Effector memory CD8-positive, alpha-beta T cell (primary cell): ENCODE measurements at regions not wholly inside any gene's neighbourhood (a gene's known extent, or its start where the extent isn't known, plus 50 kb on each side); places are given as distances from the start of the nearest gene placed in this dataset.
"Not testable (repeated sequence)": the region's sequence is repeated elsewhere in the genome, so short reads cannot be mapped to it uniquely, and the experiment has no call there.

Source experiments
- ATAC-seq: fragments of 150-1000 bp; cut with Tn5 transposase; replicated peaks from 2 replicates; pipeline ENCODE4 v1.10.0; 2021; ENCODE audit warnings: mild to moderate bottlenecking, moderate library complexity
- DNase-seq, 3 experiments: peaks; one replicate each; pipeline ENCODE4 v3.0.0; 2021
- H3K27ac Mint-ChIP-seq, 2 donors: one replicate each; pipeline ENCODE4 v1.8.0; 2022; ENCODE audit warnings: mild to moderate bottlenecking in 2 of 2, mixed read lengths in 2 of 2, moderate library complexity in 2 of 2
- H3K27me3 Mint-ChIP-seq, 2 donors: one replicate each; pipeline ENCODE4 v1.8.0; 2022; ENCODE audit warnings: mixed read lengths in 2 of 2
- H3K36me3 Mint-ChIP-seq: one replicate; pipeline ENCODE4 v1.8.0; 2022; ENCODE audit warnings: mild to moderate bottlenecking, moderate library complexity, mixed read lengths; ENCODE audit not compliant: insufficient read depth
- H3K4me1 Mint-ChIP-seq, 2 donors: one replicate each; pipeline ENCODE4 v1.8.0; 2022; ENCODE audit warnings: low read depth in 2 of 2, mixed read lengths in 2 of 2
- H3K4me3 Mint-ChIP-seq, 2 donors: one replicate each; pipeline ENCODE4 v1.8.0; 2022; ENCODE audit warnings: mild to moderate bottlenecking in 2 of 2, mixed read lengths in 2 of 2, moderate library complexity in 2 of 2
- H3K9me3 Mint-ChIP-seq, 2 donors: one replicate each; pipeline ENCODE4 v1.8.0; 2022; ENCODE audit warnings: mixed read lengths in 2 of 2

DNA sequence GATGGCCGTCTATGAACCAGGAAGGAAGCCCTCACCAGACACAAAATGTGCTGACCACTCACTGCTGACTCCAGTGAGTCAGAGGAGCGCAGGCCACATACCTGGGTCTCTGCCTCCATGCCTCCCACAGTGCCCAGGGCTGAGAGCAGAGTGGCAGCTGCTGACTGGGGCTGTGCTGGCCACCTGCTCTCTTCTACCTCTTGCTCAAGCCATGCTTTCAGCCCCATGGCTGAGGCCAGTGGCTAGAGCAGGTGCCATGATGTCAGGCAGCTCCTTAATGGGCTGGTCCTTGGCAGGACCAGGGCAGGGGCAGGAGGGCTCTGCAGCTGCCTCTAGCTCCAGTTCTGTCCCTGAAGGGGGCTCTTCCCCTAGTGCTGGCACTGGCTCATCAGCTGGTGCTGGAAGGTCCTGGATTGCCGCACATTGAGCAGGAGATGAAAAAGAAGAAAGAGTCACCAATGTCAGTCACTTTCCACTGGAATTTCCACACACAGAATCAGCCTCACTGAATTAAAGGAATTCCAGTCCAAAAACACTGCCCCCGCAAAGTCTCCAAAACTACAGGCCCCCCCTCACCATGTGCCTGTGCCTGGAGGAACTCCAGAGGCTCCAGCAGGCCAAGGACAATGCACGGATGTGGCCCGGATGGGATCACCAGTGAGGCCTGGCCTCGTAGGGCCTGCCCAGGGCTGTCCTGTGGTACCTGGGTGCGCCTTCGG is 86.4 kb downstream of the GGTLC2 start:
- peaks cover 50 to 69% of the 10 kb centered on the region in 2 donors for H3K4me1 Mint-ChIP-seq
- H3K36me3 Mint-ChIP-seq = no peaks in the 10 kb centered on the region
- H3K4me3 Mint-ChIP-seq = no peak overlapping the region
- ATAC-seq (no peak), DNase-seq (no peak)
- no peaks in the 10 kb centered on the region for H3K27me3 Mint-ChIP-seq
- peak overlapping the region in 1 of 2 donors; percentile 38 for H3K27ac Mint-ChIP-seq
- H3K9me3 Mint-ChIP-seq = no peaks in the 10 kb centered on the region

DNA sequence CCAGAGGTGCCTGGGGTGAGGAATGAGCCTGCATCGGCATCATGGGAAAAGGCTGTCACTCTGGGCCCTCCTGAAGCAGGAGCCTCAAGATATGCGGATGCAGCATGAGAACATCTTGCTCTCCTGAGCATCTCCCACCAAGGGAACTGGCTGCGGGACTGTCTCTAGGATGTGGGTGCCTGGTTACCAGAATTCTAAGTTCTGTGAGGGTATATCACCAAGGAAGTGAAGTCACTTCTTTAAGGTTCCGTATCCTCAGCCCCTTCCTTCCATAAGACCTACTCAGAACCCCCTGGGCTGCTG is 86.9 kb downstream of the GGTLC2 start:
- Mint-ChIP-seq H3K4me1 (peaks cover 54 to 73% of the 10 kb centered on the region in 2 donors), H3K27ac (peak overlapping the region in 1 of 2 donors; percentile 38), H3K27me3 (no peaks in the 10 kb centered on the region), H3K36me3 (peaks cover 3% of the 10 kb centered on the region), H3K9me3 (no peaks in the 10 kb centered on the region), H3K4me3 (no peak overlapping the region)
- DNase-seq (no peak), ATAC-seq (no peak)

DNA sequence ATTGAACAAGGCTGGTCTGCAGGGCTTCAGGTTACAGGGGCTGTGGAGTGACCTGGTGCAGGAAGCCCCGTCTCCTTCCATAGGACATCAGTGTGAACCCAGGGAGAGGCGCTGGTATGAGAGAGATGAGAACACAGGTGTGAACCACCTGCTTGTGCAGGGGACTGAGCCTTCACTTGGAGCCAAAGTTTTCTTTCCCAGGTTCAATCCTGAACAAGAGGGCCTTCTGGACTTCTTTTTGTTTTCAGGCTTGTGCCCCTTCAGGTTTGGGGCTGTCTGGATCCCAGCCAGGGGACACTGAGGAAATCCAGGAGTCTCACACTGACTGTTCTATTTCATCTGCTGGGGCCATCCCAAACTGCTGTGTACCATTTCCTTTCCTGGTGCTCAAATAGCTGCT is 88.6 kb downstream of the GGTLC2 start:
- DNase-seq, H3K36me3 Mint-ChIP-seq, ATAC-seq, H3K27me3 Mint-ChIP-seq, H3K9me3 Mint-ChIP-seq: not testable (repeated sequence)
- H3K4me3 Mint-ChIP-seq = peak overlapping the region; percentile 58 to 84
- peak overlapping the region; percentile 84 to 92 for H3K27ac Mint-ChIP-seq
- H3K4me1 Mint-ChIP-seq = peaks cover 54 to 77% of the 10 kb centered on the region in 2 donors

DNA sequence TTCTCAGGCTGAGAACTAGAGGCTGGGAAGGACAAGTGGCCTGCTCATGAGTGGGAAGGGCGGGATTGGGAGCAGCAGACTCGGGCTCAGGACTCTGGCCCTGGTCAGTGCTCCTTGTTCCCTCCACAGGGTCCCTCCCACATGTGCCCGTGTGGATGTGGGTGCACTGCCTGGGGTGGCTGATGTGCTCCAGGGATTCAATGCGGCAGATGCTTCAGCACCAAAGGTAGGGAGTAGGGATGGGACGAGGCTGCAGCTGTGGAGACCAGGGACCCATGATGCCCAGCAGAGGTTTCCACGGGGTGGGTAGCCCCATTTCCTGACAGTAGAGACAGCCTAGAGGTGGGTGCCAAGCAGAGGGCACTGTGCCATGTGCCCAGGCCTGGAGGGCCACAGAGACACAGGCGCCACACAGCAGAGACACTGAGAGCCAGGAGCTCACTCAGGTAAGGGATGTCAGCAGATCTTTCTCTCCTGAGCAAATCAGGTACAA is 89.5 kb downstream of the GGTLC2 start:
- Mint-ChIP-seq H3K36me3 (peaks cover 3% of the 10 kb centered on the region), H3K4me1 (peaks cover 59 to 72% of the 10 kb centered on the region in 2 donors), H3K27me3 (no peaks in the 10 kb centered on the region), H3K4me3 (peak overlapping the region; percentile 84 to 88), H3K27ac (peak overlapping the region; percentile 92 to 94), H3K9me3 (no peaks in the 10 kb centered on the region)
- ATAC-seq (no peak), DNase-seq (no peak)

DNA sequence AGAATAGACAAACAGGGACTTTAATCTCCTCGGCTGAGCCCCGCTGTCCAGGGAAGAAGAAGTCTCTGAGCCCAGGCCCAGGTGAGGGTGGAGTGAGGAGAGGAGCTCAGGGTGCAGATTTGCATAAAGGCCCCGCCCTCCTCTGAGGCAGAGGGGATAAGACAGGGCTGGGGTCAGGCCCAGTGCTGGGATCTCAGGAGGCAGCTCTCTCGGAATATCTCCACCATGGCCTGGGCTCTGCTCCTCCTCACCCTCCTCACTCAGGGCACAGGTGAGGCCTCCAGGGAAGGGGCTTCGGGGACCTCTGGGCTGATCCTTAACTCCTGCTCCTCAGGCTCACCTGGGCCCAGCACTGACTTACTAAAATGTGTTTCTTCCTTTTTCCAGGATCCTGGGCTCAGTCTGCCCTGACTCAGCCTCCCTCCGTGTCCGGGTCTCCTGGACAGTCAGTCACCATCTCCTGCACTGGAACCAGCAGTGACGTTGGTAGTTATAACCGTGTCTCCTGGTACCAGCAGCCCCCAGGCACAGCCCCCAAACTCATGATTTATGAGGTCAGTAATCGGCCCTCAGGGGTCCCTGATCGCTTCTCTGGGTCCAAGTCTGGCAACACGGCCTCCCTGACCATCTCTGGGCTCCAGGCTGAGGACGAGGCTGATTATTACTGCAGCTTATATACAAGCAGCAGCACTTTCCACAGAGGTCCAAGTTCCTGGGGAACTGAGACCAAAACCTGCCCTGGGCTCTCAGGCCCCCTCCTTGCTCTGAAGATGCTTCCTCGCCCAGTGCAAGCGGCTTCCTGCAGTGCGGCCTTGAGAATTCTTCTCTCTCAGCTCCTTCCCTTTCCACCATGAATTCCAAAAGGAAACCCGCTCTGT is 90.2 kb downstream of the GGTLC2 start:
- H3K4me1 Mint-ChIP-seq = peaks cover 60 to 65% of the 10 kb centered on the region in 2 donors
- ATAC-seq, H3K9me3 Mint-ChIP-seq, H3K27me3 Mint-ChIP-seq, H3K36me3 Mint-ChIP-seq, DNase-seq: not testable (repeated sequence)
- H3K27ac Mint-ChIP-seq = peak overlapping the region; percentile 92 to 94
- H3K4me3 Mint-ChIP-seq = peak overlapping the region; percentile 84 to 88

DNA sequence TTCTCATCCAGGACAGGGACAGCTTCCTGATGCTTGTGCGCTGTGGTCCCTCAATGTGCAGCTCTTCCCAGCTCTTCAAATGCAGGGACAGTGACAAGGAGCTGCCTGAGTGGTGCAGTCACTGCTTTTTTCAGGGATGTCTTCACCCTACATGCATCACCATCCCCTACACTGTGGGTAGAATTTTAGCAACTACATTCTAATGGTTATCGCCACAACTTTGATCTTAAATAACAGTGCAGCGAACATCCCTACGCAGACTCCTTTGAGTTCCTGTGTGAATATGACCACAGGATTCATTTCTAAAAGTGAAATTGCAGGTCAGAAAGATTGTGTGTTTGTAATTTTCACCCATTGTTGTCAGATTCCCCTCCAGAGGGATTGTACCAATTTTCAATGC is 90.9 kb downstream of the GGTLC2 start:
- DNase-seq = peak in 1 of 3 experiments; percentile 24
- ATAC-seq = peak; percentile 73
- Mint-ChIP-seq H3K27ac (peak overlapping the region; percentile 92 to 94), H3K4me3 (peak overlapping the region; percentile 84 to 88), H3K4me1 (peaks cover 62 to 66% of the 10 kb centered on the region in 2 donors)
- not testable (repeated sequence) for H3K9me3 Mint-ChIP-seq, H3K36me3 Mint-ChIP-seq, H3K27me3 Mint-ChIP-seq

DNA sequence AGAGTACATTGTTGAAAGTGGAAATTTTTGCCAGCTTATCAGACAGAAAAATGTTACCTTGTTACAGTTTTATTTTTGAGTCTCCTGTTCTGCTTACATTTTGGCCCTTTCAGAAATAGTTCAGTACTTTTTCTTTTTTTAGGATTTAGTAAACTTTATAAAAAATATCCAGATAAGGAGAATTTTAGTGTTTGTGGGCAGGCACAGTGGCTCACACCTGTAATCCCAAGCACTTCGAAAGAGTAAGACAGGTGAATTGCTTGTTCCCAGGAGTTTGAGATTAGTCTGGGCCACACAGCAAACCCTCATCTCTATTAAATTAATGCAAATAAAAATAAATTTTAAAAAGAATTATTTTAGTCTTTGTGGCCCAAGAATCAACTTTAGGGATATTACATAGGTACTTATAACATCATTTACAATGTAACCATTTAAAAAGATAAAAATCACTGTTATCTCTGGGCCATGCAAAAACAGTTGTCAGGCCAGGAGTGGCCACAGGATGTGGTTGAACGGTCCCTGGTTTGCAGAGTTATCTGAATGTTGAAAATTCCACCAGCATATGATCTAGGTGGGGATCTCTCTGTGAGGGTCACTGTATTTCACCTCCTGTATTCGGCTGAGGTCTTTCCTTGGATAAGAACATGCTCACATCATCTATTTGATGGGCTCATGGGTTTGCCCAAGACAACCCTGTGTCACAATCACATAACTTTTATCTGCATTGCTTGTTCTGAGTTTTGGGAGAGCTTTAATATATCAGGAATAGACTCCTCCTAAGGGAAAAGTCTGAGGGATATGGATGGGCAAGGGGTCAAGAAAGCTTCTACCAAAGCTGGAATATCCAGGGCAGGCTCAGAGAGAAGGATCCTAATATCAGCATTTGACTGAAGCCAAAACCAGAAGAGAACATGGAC is 91.5 kb downstream of the GGTLC2 start:
- no peaks in the 10 kb centered on the region for H3K27me3 Mint-ChIP-seq
- peaks cover 3% of the 10 kb centered on the region for H3K36me3 Mint-ChIP-seq
- peak overlapping the region; percentile 84 to 88 for H3K4me3 Mint-ChIP-seq
- DNase-seq (no peak), ATAC-seq (no peak)
- peak overlapping the region; percentile 92 to 94 for H3K27ac Mint-ChIP-seq
- H3K9me3 Mint-ChIP-seq = no peaks in the 10 kb centered on the region
- H3K4me1 Mint-ChIP-seq = peaks cover 62 to 64% of the 10 kb centered on the region in 2 donors

DNA sequence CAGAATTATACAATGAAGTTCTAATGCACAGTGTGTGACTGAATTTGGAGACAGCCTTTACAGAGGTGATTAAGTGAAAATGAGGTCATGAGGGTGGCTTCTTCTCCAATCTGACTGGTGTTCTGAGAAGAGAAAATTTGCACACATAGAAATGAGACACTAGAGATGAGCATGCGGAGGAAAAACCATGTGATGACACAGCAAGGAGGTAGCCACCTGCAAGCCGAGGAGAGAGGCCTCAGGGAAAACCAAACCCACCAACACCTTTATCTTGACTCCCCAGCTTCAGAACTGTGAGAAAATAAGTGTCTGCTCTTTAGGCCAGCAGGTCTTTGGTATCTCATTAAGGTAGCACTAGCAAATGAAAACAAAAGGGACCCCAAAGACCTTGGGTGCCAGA is 93.2 kb downstream of the GGTLC2 start:
- Mint-ChIP-seq H3K4me3 (peak overlapping the region; percentile 49 to 61), H3K27ac (peak overlapping the region; percentile 56 to 82), H3K9me3 (no peaks in the 10 kb centered on the region), H3K27me3 (no peaks in the 10 kb centered on the region), H3K36me3 (peaks cover 3% of the 10 kb centered on the region), H3K4me1 (peaks cover 56 to 58% of the 10 kb centered on the region in 2 donors)
- ATAC-seq = peak; percentile 76
- no peak for DNase-seq

DNA sequence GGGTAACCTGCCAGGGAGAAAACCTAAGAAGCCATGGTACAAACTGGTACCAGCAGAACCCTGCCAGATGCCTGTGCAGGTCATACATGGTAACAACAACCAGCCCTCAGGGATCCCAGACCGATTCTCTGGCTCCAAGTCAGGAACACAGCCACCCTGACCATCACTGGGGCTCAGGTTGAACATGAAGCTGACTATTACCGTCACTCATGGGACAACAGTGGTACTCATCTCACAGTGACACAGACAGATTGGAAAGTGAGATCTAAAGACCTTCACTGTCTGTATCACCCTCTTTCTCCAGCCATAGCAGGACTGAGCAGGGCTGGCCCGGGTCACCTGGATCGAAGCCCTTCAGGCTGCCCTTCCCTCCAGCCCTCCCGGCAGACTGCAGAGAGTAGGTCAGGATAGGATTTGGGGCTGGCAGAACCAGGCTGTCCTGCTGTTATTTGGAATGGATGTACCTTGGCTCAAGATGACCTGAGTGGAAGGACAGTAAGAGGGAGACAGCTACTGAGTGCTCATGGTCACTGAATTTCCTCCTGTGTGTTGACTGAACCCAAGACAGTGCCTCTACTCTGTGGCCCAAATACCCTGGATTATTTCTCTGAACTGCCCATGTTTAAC is 94.7 kb downstream of the GGTLC2 start:
- peak overlapping the region; percentile 56 to 65 for H3K27ac Mint-ChIP-seq
- peaks cover 3% of the 10 kb centered on the region for H3K36me3 Mint-ChIP-seq
- ATAC-seq = no peak
- H3K27me3 Mint-ChIP-seq = no peaks in the 10 kb centered on the region
- no peaks in the 10 kb centered on the region for H3K9me3 Mint-ChIP-seq
- peak overlapping the region in 1 of 2 donors; percentile 13 for H3K4me3 Mint-ChIP-seq
- peaks cover 46 to 52% of the 10 kb centered on the region in 2 donors for H3K4me1 Mint-ChIP-seq
- DNase-seq = no peak

DNA sequence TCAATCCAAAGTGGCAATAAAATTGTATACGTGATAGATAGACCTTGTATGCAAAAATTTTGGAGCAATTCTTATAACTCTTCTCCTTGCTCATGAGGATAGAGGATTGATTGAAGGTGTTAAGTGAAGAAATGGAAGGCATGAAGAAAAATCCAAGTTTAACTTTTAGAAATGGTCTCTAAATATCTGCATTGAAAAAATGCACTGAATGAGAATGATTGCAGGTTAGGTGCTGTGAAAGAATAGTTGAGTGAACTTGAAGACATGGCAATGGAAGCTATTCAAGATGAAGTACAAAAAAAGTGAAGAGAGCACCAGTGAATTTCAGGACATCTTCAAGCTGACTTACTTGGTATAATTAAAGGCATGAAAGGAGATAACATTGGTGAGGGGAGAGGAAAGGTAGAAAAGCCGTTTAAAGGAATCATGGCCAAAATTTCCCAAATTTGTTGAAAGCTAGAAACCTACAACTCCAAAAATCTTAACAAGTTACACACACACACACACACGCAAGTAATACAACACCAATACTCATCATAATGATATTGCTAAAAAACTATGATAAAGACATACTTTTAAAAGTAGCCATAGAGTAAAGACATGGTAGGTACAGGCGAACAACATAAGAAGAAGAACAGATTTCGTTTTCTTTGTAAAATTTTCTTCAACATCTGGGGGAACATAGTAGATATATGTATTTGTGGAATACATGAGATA is 96.3 kb downstream of the GGTLC2 start:
- H3K4me1 Mint-ChIP-seq = peaks cover 36 to 42% of the 10 kb centered on the region in 2 donors
- H3K36me3 Mint-ChIP-seq = peaks cover 3% of the 10 kb centered on the region
- ATAC-seq (no peak), DNase-seq (no peak)
- H3K27me3 Mint-ChIP-seq = no peaks in the 10 kb centered on the region
- no peak overlapping the region for H3K4me3 Mint-ChIP-seq
- no peaks in the 10 kb centered on the region for H3K9me3 Mint-ChIP-seq
- no peak overlapping the region for H3K27ac Mint-ChIP-seq

DNA sequence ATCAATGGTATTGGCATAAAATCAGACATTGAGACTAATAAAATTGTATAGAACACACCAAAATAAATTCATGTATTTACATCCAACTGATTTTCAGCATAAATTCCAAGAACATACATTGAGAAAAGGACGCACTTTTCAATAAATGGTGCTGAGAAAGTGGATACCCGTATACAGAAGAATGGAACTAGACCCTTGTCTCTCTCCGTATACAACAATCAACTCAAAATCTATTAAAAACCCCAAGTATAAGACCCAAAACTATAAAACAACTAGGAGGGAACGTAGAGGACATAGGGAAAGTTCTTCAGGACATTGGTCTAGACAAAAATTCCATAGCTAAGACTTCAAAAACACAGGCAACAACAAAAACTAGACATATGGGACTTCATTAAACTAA is 97.4 kb downstream of the GGTLC2 start:
- DNase-seq = no peak
- no peak for ATAC-seq
- no peak overlapping the region for H3K27ac Mint-ChIP-seq
- no peaks in the 10 kb centered on the region for H3K27me3 Mint-ChIP-seq
- H3K9me3 Mint-ChIP-seq = no peaks in the 10 kb centered on the region
- peaks cover 39 to 43% of the 10 kb centered on the region in 2 donors for H3K4me1 Mint-ChIP-seq
- no peaks in the 10 kb centered on the region for H3K36me3 Mint-ChIP-seq
- no peak overlapping the region for H3K4me3 Mint-ChIP-seq

DNA sequence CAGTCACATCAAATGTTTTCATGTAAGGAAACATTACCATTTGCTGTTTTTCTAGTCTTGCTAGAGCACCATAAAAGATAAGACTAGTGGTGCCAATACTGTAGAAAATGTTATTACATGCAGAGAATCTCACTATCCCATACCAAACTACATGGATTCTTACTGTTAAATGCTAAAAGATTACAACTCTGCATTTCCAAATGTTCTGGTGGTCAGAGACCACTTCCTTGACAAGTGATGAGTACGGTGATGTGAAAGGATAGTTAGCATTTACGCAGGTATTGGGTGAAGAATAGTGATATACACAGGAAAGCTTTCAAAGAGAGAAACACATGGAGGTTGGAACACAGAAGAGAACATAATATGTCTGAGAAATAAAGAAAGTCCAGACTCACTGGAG is 98.2 kb downstream of the GGTLC2 start:
- H3K27me3 Mint-ChIP-seq = no peaks in the 10 kb centered on the region
- H3K9me3 Mint-ChIP-seq = no peaks in the 10 kb centered on the region
- no peak overlapping the region for H3K27ac Mint-ChIP-seq
- no peaks in the 10 kb centered on the region for H3K36me3 Mint-ChIP-seq
- peaks cover 41 to 45% of the 10 kb centered on the region in 2 donors for H3K4me1 Mint-ChIP-seq
- DNase-seq = no peak
- no peak overlapping the region for H3K4me3 Mint-ChIP-seq
- ATAC-seq = no peak
